WTC11 (cell line): ENCODE measurements at regions not wholly inside any gene's neighbourhood (a gene's known extent, or its start where the extent isn't known, plus 50 kb on each side); places are given as distances from the start of the nearest gene placed in this dataset.
"Not testable (repeated sequence)": the region's sequence is repeated elsewhere in the genome, so short reads cannot be mapped to it uniquely, and the experiment has no call there.

ENCODE experiments used
- ATAC-seq: fragments of 200-7000 bp; cut with Tn5 transposase; 2 replicates; pipeline ENCODE4 v1.10.0; 2021; ENCODE audit warnings: mild to moderate bottlenecking, moderate library complexity
- CTCF ChIA-PET: fragments of 300-600 bp; sonication (Branson Sonifier 250); formaldehyde crosslinking; loops from one replicate; lab custom pipeline; 2021; ENCODE audit warnings: antibody characterized with exemption; lab: Charles Lee
- POLR2A ChIA-PET: fragments of 350-600 bp; sonication (Branson Sonifier 250); formaldehyde crosslinking; loops from one replicate; lab custom pipeline; 2021; ENCODE audit warnings: antibody characterized with exemption; lab: Charles Lee
- DNase-seq: peaks from one replicate; pipeline ENCODE4 v3.0.0; 2021; ENCODE audit warnings: low spot score
- H3K27ac Mint-ChIP-seq: 2 replicates; pipeline ENCODE4 v1.8.0; 2021; ENCODE audit warnings: mixed read lengths
- H3K27me3 Mint-ChIP-seq: 2 replicates; pipeline ENCODE4 v1.8.0; 2021; ENCODE audit warnings: low read depth, mild to moderate bottlenecking, moderate library complexity, mixed read lengths
- H3K36me3 Mint-ChIP-seq: 2 replicates; pipeline ENCODE4 v1.8.0; 2021; ENCODE audit warnings: mixed read lengths
- H3K4me1 Mint-ChIP-seq: 2 replicates; pipeline ENCODE4 v1.8.0; 2022; ENCODE audit warnings: mixed read lengths
- H3K4me3 Mint-ChIP-seq: 2 replicates; pipeline ENCODE4 v1.8.0; 2021; ENCODE audit warnings: mild to moderate bottlenecking, moderate library complexity, mixed read lengths
- H3K9me3 Mint-ChIP-seq: 2 replicates; pipeline ENCODE4 v1.8.0; 2021; ENCODE audit warnings: mixed read lengths
- ATF1 ChIP-seq: sonication (generic); formaldehyde crosslinking; IDR thresholded peaks from 2 replicates; pipeline ENCODE4 v1.8.1; 2023; ENCODE audit warnings: mild to moderate bottlenecking, moderate library complexity, missing genetic modification reagents
- ELF4 ChIP-seq: sonication (generic); formaldehyde crosslinking; IDR thresholded peaks from 2 replicates; pipeline ENCODE4 v1.8.1; 2022; ENCODE audit warnings: low read depth, mild to moderate bottlenecking, moderate library complexity, missing genetic modification reagents
- EMX1 ChIP-seq: fragments of 250-450 bp; sonication (Bioruptor Pico); IDR thresholded peaks from 2 replicates; pipeline ENCODE4 v1.8.0; 2021; ENCODE audit warnings: mild to moderate bottlenecking
- JUN ChIP-seq: sonication (generic); formaldehyde crosslinking; IDR thresholded peaks from 2 replicates; pipeline ENCODE4 v1.8.0; 2023; ENCODE audit warnings: mild to moderate bottlenecking, missing genetic modification reagents
- KAT7 ChIP-seq: sonication (generic); formaldehyde crosslinking; IDR thresholded peaks from 2 replicates; pipeline ENCODE4 v1.8.1; 2023; ENCODE audit warnings: missing genetic modification reagents, mild to moderate bottlenecking, borderline replicate concordance
- SMAD3 ChIP-seq: sonication (generic); formaldehyde crosslinking; IDR thresholded peaks from 2 replicates; pipeline ENCODE4 v1.8.0; 2022; ENCODE audit warnings: missing genetic modification reagents, mild to moderate bottlenecking, borderline replicate concordance
- SP1 ChIP-seq: sonication (generic); formaldehyde crosslinking; conservative IDR thresholded peaks from 2 replicates; pipeline ENCODE4 v1.8.1; 2022; ENCODE audit warnings: missing genetic modification reagents
- ZNF121 ChIP-seq: sonication (generic); formaldehyde crosslinking; IDR thresholded peaks from 2 replicates; pipeline ENCODE4 v1.8.0; 2023; ENCODE audit warnings: missing genetic modification reagents
- TF ChIP-seq, protein P1 (sequence below): fragments of 250-450 bp; sonication (Bioruptor Pico); IDR thresholded peaks from 2 replicates; pipeline ENCODE4 v2.1.2; 2022; ENCODE audit warnings: mild to moderate bottlenecking, moderate library complexity
- TF ChIP-seq, protein P2 (sequence below): sonication (generic); formaldehyde crosslinking; IDR thresholded peaks from 2 replicates; pipeline ENCODE4 v1.8.1; 2023; ENCODE audit warnings: mild to moderate bottlenecking, missing genetic modification reagents, moderate library complexity
- TF ChIP-seq, protein P3 (sequence below): fragments of 250-450 bp; sonication (Bioruptor Pico); conservative IDR thresholded peaks from 2 replicates; pipeline ENCODE4 v1.9.0; 2021; ENCODE audit warnings: mild to moderate bottlenecking
- TF ChIP-seq, protein P4 (sequence below): sonication (generic); formaldehyde crosslinking; IDR thresholded peaks from 2 replicates; pipeline ENCODE4 v1.8.0; 2022; ENCODE audit warnings: mild to moderate bottlenecking, missing genetic modification reagents
- TF ChIP-seq, protein P5 (sequence below): sonication (generic); formaldehyde crosslinking; IDR thresholded peaks from 2 replicates; pipeline ENCODE4 v1.8.0; 2023; ENCODE audit warnings: missing genetic modification reagents, mild to moderate bottlenecking, borderline replicate concordance
- TF ChIP-seq, protein P6 (sequence below): sonication (generic); formaldehyde crosslinking; IDR thresholded peaks from 2 replicates; pipeline ENCODE4 v1.8.0; 2022; ENCODE audit warnings: mild to moderate bottlenecking, missing genetic modification reagents

DNA sequence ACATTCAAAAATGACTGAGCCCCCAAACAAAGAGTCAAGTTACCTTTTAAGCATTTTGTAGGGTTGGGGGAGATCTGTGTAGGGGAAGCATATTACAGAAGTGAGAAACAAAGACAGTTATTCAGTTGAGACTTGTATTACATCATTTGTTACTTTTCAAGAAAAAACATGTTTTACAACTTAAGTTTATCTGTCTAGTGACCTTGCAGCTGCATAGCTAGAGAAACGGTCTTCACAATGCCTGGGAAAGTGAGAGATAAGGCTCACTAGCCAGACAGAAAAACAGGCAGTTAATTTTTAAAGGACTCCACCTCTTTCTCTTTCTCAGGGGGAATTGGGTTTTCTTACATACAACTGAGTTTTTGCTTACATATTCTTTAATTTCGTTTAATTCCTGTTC is 105.1 kb downstream of the ALG10 start:
- POLR2A ChIA-PET, CTCF ChIA-PET, H3K27me3 Mint-ChIP-seq, H3K27ac Mint-ChIP-seq, DNase-seq, H3K4me3 Mint-ChIP-seq, H3K4me1 Mint-ChIP-seq, ATAC-seq: not testable (repeated sequence)
- H3K9me3 Mint-ChIP-seq, result peaks cover 79% of the 10 kb centered on the region
- H3K36me3 Mint-ChIP-seq, result peaks cover 60% of the 10 kb centered on the region

DNA sequence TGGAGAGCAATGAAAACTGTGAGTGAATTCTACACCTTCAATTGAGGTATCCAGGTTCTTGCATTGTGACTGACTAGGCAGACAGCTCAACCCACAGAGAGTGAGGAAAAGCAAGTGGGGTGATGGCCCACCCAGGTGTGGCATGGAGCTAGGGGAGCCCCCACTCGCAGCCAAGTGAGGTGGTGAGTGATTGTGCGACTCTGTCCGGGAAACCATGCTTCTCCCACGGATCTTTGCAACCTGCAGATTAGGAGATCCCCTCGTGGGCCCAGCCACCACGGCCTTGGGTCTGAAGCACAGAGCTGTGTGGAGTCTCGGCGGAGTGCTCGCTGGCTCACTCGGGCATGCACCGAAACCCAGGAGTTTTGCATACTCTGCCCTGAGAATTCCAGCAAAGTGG is 120.1 kb downstream of the ALG10 start:
- Mint-ChIP-seq H3K4me3 (no peak overlapping the region), H3K9me3 (peaks cover 50% of the 10 kb centered on the region), H3K36me3 (peaks cover 47% of the 10 kb centered on the region), H3K27me3 (no peaks in the 10 kb centered on the region), H3K27ac (no peak overlapping the region), H3K4me1 (no peaks in the 10 kb centered on the region)
- DNase-seq (no peak), ATAC-seq (no peak)
- ChIA-PET CTCF (no interaction called here), POLR2A (no interaction called here)
- TF ChIP-seq, protein P1, sequence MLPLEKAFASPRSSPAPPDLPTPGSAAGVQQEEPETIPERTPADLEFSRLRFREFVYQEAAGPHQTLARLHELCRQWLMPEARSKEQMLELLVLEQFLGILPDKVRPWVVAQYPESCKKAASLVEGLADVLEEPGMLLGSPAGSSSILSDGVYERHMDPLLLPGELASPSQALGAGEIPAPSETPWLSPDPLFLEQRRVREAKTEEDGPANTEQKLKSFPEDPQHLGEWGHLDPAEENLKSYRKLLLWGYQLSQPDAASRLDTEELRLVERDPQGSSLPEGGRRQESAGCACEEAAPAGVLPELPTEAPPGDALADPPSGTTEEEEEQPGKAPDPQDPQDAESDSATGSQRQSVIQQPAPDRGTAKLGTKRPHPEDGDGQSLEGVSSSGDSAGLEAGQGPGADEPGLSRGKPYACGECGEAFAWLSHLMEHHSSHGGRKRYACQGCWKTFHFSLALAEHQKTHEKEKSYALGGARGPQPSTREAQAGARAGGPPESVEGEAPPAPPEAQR, result no peak
- TF ChIP-seq ATF1 (CRISPR knock-in tag) (no peak), KAT7 (CRISPR knock-in tag) (no peak), SP1 (no peak), JUN (CRISPR knock-in tag) (no peak), ELF4 (CRISPR knock-in tag) (no peak), EMX1 (CRISPR knock-in tag) (no peak), ZNF121 (CRISPR knock-in tag) (no peak), SMAD3 (CRISPR knock-in tag) (no peak)
- TF ChIP-seq, protein P2, sequence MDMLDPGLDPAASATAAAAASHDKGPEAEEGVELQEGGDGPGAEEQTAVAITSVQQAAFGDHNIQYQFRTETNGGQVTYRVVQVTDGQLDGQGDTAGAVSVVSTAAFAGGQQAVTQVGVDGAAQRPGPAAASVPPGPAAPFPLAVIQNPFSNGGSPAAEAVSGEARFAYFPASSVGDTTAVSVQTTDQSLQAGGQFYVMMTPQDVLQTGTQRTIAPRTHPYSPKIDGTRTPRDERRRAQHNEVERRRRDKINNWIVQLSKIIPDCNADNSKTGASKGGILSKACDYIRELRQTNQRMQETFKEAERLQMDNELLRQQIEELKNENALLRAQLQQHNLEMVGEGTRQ, result no peak
- TF ChIP-seq, protein P3, sequence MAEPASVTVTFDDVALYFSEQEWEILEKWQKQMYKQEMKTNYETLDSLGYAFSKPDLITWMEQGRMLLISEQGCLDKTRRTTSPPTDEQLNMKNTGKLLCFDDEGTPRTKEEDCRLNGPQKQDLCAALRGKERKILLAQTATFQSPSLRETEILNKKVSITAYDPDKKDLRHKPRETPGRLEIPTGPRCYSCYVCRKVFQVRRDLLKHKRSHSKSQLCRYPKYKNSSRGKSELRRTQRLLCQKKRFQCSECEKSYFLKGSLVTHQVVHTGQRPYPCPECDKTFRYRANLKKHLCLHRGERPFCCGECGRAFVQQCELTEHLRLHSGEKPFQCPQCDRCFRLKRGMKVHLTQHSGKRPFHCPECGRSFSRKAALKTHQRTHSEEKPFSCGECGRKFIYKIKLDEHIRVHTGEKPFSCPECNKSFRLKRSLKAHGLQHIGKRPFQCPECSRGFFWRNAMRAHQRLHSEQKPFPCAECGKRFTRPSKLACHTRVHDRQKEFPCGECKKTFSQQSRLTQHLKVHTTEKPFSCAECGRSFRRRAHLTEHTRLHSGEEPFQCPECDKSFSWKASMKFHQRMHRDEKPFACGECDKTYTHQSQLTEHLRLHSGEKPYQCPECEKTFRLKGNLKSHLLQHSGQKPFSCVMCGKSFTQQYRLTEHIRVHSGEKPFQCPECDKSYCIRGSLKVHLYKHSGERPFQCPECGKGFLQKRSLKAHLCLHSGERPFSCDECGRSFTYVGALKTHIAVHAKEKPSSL (CRISPR knock-in tag), result no peak
- TF ChIP-seq, protein P4, sequence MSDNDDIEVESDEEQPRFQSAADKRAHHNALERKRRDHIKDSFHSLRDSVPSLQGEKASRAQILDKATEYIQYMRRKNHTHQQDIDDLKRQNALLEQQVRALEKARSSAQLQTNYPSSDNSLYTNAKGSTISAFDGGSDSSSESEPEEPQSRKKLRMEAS (CRISPR knock-in tag), result no peak
- TF ChIP-seq, protein P5, sequence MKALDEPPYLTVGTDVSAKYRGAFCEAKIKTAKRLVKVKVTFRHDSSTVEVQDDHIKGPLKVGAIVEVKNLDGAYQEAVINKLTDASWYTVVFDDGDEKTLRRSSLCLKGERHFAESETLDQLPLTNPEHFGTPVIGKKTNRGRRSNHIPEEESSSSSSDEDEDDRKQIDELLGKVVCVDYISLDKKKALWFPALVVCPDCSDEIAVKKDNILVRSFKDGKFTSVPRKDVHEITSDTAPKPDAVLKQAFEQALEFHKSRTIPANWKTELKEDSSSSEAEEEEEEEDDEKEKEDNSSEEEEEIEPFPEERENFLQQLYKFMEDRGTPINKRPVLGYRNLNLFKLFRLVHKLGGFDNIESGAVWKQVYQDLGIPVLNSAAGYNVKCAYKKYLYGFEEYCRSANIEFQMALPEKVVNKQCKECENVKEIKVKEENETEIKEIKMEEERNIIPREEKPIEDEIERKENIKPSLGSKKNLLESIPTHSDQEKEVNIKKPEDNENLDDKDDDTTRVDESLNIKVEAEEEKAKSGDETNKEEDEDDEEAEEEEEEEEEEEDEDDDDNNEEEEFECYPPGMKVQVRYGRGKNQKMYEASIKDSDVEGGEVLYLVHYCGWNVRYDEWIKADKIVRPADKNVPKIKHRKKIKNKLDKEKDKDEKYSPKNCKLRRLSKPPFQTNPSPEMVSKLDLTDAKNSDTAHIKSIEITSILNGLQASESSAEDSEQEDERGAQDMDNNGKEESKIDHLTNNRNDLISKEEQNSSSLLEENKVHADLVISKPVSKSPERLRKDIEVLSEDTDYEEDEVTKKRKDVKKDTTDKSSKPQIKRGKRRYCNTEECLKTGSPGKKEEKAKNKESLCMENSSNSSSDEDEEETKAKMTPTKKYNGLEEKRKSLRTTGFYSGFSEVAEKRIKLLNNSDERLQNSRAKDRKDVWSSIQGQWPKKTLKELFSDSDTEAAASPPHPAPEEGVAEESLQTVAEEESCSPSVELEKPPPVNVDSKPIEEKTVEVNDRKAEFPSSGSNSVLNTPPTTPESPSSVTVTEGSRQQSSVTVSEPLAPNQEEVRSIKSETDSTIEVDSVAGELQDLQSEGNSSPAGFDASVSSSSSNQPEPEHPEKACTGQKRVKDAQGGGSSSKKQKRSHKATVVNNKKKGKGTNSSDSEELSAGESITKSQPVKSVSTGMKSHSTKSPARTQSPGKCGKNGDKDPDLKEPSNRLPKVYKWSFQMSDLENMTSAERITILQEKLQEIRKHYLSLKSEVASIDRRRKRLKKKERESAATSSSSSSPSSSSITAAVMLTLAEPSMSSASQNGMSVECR (CRISPR knock-in tag), result no peak
- TF ChIP-seq, protein P6, sequence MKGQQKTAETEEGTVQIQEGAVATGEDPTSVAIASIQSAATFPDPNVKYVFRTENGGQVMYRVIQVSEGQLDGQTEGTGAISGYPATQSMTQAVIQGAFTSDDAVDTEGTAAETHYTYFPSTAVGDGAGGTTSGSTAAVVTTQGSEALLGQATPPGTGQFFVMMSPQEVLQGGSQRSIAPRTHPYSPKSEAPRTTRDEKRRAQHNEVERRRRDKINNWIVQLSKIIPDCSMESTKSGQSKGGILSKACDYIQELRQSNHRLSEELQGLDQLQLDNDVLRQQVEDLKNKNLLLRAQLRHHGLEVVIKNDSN (CRISPR knock-in tag), result no peak
